Karpas-422 (cell line): ENCODE measurements at regions not wholly inside any gene's neighbourhood (a gene's known extent, or its start where the extent isn't known, plus 50 kb on each side); places are given as distances from the start of the nearest gene placed in this dataset.

Experiments
- DNase-seq: peaks from one replicate; pipeline ENCODE4 v3.0.0-alpha.2; 2015
- H2AFZ ChIP-seq: fragments of 200-600 bp; sonication (generic); 2 replicates; pipeline ENCODE4 v1.6.1; 2014; ENCODE audit warnings: antibody characterized with exemption, low read length, mixed read lengths
- H3K27ac ChIP-seq: fragments of 200-600 bp; sonication (generic); 2 replicates; pipeline ENCODE4 v1.5.1; 2014; ENCODE audit warnings: mild to moderate bottlenecking, low read length, moderate library complexity
- H3K27me3 ChIP-seq: fragments of 200-600 bp; sonication (generic); 2 replicates; pipeline ENCODE4 v1.6.1; 2014; ENCODE audit warnings: low read length, mixed read lengths
- H3K36me3 ChIP-seq: fragments of 200-600 bp; sonication (generic); 2 replicates; pipeline ENCODE4 v1.6.1; 2014; ENCODE audit warnings: low read length, mixed read lengths; ENCODE audit not compliant: insufficient read depth
- H3K4me1 ChIP-seq: fragments of 200-600 bp; sonication (generic); 2 replicates; pipeline ENCODE4 v1.6.1; 2014; ENCODE audit warnings: mild to moderate bottlenecking, low read length, mixed read lengths
- H3K4me2 ChIP-seq: fragments of 200-600 bp; sonication (generic); 2 replicates; pipeline ENCODE4 v1.6.1; 2014; ENCODE audit warnings: low read length, low read depth, mild to moderate bottlenecking; ENCODE audit not compliant: poor library complexity, severe bottlenecking
- H3K4me3 ChIP-seq: fragments of 200-600 bp; sonication (generic); 2 replicates; pipeline ENCODE4 v1.5.1; 2014; ENCODE audit warnings: mild to moderate bottlenecking, antibody characterized with exemption, low read length, mixed read lengths
- H3K79me2 ChIP-seq: fragments of 200-600 bp; sonication (generic); 2 replicates; pipeline ENCODE4 v1.6.1; 2014; ENCODE audit warnings: mild to moderate bottlenecking, low read length, mixed read lengths
- H3K9ac ChIP-seq: fragments of 200-600 bp; sonication (generic); 2 replicates; pipeline ENCODE4 v1.6.0; 2014; ENCODE audit warnings: low read length
- H3K9me2 ChIP-seq: fragments of 200-600 bp; sonication (generic), shearing (Covaris generic); replicated peaks from 2 replicates; pipeline ENCODE4 v1.6.0; 2014; ENCODE audit warnings: mild to moderate bottlenecking, low read length, moderate library complexity; ENCODE audit not compliant: insufficient read depth
- H3K9me3 ChIP-seq: fragments of 300-700, 200-600 bp; sonication (generic); 2 replicates; pipeline ENCODE4 v1.6.1; 2014; ENCODE audit warnings: low read length, mixed read lengths
- H4K20me1 ChIP-seq: fragments of 200-600 bp; sonication (generic); 2 replicates; pipeline ENCODE4 v1.6.1; 2014; ENCODE audit warnings: mild to moderate bottlenecking, antibody characterized with exemption, low read length, low read depth; ENCODE audit not compliant: insufficient read depth

- no peak overlapping the region for H3K9ac ChIP-seq
- no peak overlapping the region for H3K27ac ChIP-seq
- DNase-seq, result no peak
- H3K27me3 ChIP-seq, result no peaks in the 10 kb centered on the region
- peaks cover 3% of the 10 kb centered on the region; the same call in 1 of the 2 replicates for H3K9me3 ChIP-seq
- no peaks in the 10 kb centered on the region for H3K79me2 ChIP-seq
- no peaks in the 10 kb centered on the region for H3K9me2 ChIP-seq
- H4K20me1 ChIP-seq, result no peaks in the 10 kb centered on the region
- no peaks in the 10 kb centered on the region for H3K4me1 ChIP-seq
- no peaks in the 10 kb centered on the region for H3K36me3 ChIP-seq
- no peak overlapping the region for H3K4me3 ChIP-seq
- no peak overlapping the region for H3K4me2 ChIP-seq
- no peak overlapping the region for H2AFZ ChIP-seq
These were observed 64.5 kb upstream of the C10orf90 start for GRCh38 chr10:126734967-126735366.

- Histone ChIP-seq H4K20me1 (no peaks in the 10 kb centered on the region), H2AFZ (no peak overlapping the region), H3K4me1 (no peaks in the 10 kb centered on the region), H3K4me3 (no peak overlapping the region), H3K79me2 (no peaks in the 10 kb centered on the region), H3K9me3 (peaks cover 3% of the 10 kb centered on the region; the same call in 1 of the 2 replicates), H3K4me2 (no peak overlapping the region), H3K36me3 (no peaks in the 10 kb centered on the region), H3K9ac (no peak overlapping the region), H3K27me3 (no peaks in the 10 kb centered on the region), H3K27ac (no peak overlapping the region), H3K9me2 (no peaks in the 10 kb centered on the region)
- no peak for DNase-seq
These were observed 65.6 kb upstream of the C10orf90 start for GRCh38 chr10:126736142-126736541.

- Histone ChIP-seq H3K4me3 (no peak overlapping the region), H3K9me2 (no peaks in the 10 kb centered on the region), H4K20me1 (no peaks in the 10 kb centered on the region), H3K36me3 (no peaks in the 10 kb centered on the region), H2AFZ (no peak overlapping the region), H3K27me3 (no peaks in the 10 kb centered on the region), H3K79me2 (no peaks in the 10 kb centered on the region), H3K9me3 (peaks cover 3% of the 10 kb centered on the region; the same call in 1 of the 2 replicates), H3K27ac (no peak overlapping the region), H3K4me1 (no peaks in the 10 kb centered on the region), H3K9ac (no peak overlapping the region), H3K4me2 (no peak overlapping the region)
- DNase-seq, result no peak
These were observed 66.2 kb upstream of the C10orf90 start for GRCh38 chr10:126736727-126737126.

GRCh38 chr10:126738001-126738400 lies 67.5 kb upstream of the C10orf90 start:
- Histone ChIP-seq H3K4me3 (no peak overlapping the region), H3K9ac (no peak overlapping the region), H3K27me3 (no peaks in the 10 kb centered on the region), H2AFZ (no peak overlapping the region), H3K4me2 (no peak overlapping the region), H3K9me2 (no peaks in the 10 kb centered on the region), H3K79me2 (no peaks in the 10 kb centered on the region), H3K27ac (no peak overlapping the region), H3K9me3 (peaks cover 3% of the 10 kb centered on the region; the same call in 1 of the 2 replicates), H4K20me1 (no peaks in the 10 kb centered on the region), H3K36me3 (no peaks in the 10 kb centered on the region), H3K4me1 (no peaks in the 10 kb centered on the region)
- no peak for DNase-seq

GRCh38 chr10:126744571-126744970 lies 74.1 kb upstream of the C10orf90 start:
- DNase-seq, result no peak

GRCh38 chr10:126749015-126749655 lies 78.6 kb upstream of the C10orf90 start:
- no peaks in the 10 kb centered on the region for H3K36me3 ChIP-seq
- H3K4me1 ChIP-seq, result no peaks in the 10 kb centered on the region
- DNase-seq, result peak; percentile 72
- H2AFZ ChIP-seq, result no peak overlapping the region
- no peak overlapping the region for H3K9ac ChIP-seq
- H3K79me2 ChIP-seq, result no peaks in the 10 kb centered on the region
- no peak overlapping the region for H3K4me2 ChIP-seq
- H3K27ac ChIP-seq, result no peak overlapping the region
- H3K9me3 ChIP-seq, result no peaks in the 10 kb centered on the region
- no peaks in the 10 kb centered on the region for H3K27me3 ChIP-seq
- no peaks in the 10 kb centered on the region for H3K9me2 ChIP-seq
- no peaks in the 10 kb centered on the region for H4K20me1 ChIP-seq
- H3K4me3 ChIP-seq, result no peak overlapping the region

More at GRCh38 chr10:126744571-126744970, 74.1 kb upstream of the C10orf90 start:
- Histone ChIP-seq H3K79me2 (no peaks in the 10 kb centered on the region), H3K36me3 (no peaks in the 10 kb centered on the region), H3K9me3 (no peaks in the 10 kb centered on the region), H3K9me2 (no peaks in the 10 kb centered on the region), H3K27me3 (no peaks in the 10 kb centered on the region), H2AFZ (no peak overlapping the region), H3K9ac (no peak overlapping the region), H4K20me1 (no peaks in the 10 kb centered on the region), H3K27ac (no peak overlapping the region), H3K4me1 (no peaks in the 10 kb centered on the region), H3K4me2 (no peak overlapping the region), H3K4me3 (no peak overlapping the region)

- no peaks in the 10 kb centered on the region for H4K20me1 ChIP-seq
- H3K9ac ChIP-seq, result no peak overlapping the region
- no peak overlapping the region for H3K4me3 ChIP-seq
- H3K9me2 ChIP-seq, result no peaks in the 10 kb centered on the region
- no peaks in the 10 kb centered on the region for H3K36me3 ChIP-seq
- DNase-seq, result no peak
- H3K4me1 ChIP-seq, result no peaks in the 10 kb centered on the region
- no peak overlapping the region for H3K27ac ChIP-seq
- peaks cover 5% of the 10 kb centered on the region; the same call in 1 of the 2 replicates for H3K9me3 ChIP-seq
- no peak overlapping the region for H2AFZ ChIP-seq
- H3K79me2 ChIP-seq, result no peaks in the 10 kb centered on the region
- H3K4me2 ChIP-seq, result no peak overlapping the region
- no peaks in the 10 kb centered on the region for H3K27me3 ChIP-seq
These were observed 84.5 kb upstream of the C10orf90 start for GRCh38 chr10:126754966-126755365.

GRCh38 chr10:126758867-126759266 lies 88.4 kb upstream of the C10orf90 start:
- Histone ChIP-seq H3K4me3 (no peak overlapping the region), H3K9ac (no peak overlapping the region), H3K79me2 (no peaks in the 10 kb centered on the region), H3K27ac (no peak overlapping the region), H3K9me2 (no peaks in the 10 kb centered on the region), H3K9me3 (peaks cover 5% of the 10 kb centered on the region; the same call in 1 of the 2 replicates), H3K4me2 (no peak overlapping the region), H3K4me1 (no peaks in the 10 kb centered on the region), H3K27me3 (no peaks in the 10 kb centered on the region), H2AFZ (no peak overlapping the region), H4K20me1 (no peaks in the 10 kb centered on the region), H3K36me3 (no peaks in the 10 kb centered on the region)
- DNase-seq, result no peak
